ENCODE measurements at regions not wholly inside any gene's neighbourhood (a gene's known extent, or its start where the extent isn't known, plus 50 kb on each side); places are given as distances from the start of the nearest gene placed in this dataset.
A peak's percentile ranks its signal among the peaks of the same experiment; 100 is the strongest.

DNA sequence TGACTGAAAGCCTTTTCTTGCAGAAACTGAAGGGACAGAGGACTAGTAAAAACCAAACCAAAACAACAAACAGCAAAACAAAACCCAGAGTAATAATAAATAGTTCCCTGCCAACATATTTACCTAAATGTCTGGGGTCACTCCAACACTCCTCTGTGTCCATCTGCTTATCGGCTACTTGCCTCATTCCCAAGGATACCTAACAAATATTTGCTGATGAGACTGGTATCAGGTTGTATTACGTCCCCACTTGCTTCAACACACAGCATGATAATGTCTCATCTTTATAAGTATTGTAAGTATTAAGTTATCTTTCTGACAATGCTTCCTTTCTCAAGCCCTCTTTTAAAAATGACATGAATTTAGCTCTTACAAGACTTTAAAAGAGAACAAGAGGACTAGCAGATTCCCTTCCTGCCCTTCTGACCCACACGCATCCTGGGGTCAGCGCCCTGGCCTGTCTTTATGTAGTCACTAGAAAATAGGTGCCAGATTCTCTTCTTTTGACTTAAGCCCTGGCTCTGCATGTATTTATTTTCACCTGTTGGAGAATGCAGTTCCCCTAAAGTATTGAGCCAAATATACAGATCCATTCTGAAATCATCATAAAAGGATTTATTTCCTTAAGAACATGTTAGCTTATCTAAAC, 110.2 kb downstream of the SEM1 start:
- DNase-seq = no peak

DNA sequence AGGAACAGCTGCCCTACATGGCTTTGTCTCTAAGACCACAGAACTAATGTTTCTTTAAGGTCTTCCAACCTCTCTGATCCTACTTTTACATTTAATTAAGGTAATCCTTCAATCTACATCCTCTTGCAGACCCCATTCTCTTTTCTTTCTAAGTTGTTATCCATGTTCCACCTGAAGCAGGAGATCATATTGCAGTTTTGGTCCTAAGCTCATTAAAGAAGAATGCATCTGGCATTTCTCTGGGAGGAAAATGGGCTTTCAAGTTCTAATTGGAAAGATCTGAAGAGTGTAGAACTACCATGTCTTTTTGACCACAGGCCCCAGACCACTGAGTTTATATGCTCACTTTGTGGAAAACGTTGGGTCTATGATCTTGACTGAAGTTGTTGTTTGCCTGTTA, 111.2 kb downstream of the SEM1 start:
- Histone ChIP-seq H3K9ac (ENCODE audit: low read length in 3 of 3) (no peak overlapping the region), H3K27ac (ENCODE audit: low read depth in 2 of 2, low read length in 2 of 2) (no peak overlapping the region), H3K27me3 (ENCODE audit: control insufficient read depth, insufficient read depth, low read length) (no peaks in the 10 kb centered on the region), H3K4me1 (ENCODE audit: control insufficient read depth in 2 of 3, insufficient read depth in 2 of 3, low read depth in 1 of 3, low read length in 3 of 3) (peaks cover 0 to 5% (median 0%) of the 10 kb centered on the region in 3 donors), H3K4me3 (ENCODE audit: low read length in 3 of 3) (no peak overlapping the region), H3K9me3 (ENCODE audit: control insufficient read depth in 2 of 3, insufficient read depth in 1 of 3, low read length in 3 of 3) (no peaks in the 10 kb centered on the region), H3K36me3 (ENCODE audit: control insufficient read depth in 2 of 3, insufficient read depth in 3 of 3, low read length in 3 of 3) (no peaks in the 10 kb centered on the region)
- TF ChIP-seq, protein P1, sequence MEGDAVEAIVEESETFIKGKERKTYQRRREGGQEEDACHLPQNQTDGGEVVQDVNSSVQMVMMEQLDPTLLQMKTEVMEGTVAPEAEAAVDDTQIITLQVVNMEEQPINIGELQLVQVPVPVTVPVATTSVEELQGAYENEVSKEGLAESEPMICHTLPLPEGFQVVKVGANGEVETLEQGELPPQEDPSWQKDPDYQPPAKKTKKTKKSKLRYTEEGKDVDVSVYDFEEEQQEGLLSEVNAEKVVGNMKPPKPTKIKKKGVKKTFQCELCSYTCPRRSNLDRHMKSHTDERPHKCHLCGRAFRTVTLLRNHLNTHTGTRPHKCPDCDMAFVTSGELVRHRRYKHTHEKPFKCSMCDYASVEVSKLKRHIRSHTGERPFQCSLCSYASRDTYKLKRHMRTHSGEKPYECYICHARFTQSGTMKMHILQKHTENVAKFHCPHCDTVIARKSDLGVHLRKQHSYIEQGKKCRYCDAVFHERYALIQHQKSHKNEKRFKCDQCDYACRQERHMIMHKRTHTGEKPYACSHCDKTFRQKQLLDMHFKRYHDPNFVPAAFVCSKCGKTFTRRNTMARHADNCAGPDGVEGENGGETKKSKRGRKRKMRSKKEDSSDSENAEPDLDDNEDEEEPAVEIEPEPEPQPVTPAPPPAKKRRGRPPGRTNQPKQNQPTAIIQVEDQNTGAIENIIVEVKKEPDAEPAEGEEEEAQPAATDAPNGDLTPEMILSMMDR (IDR thresholded peaks at IDR 0.05; ENCODE audit: borderline replicate concordance, extremely low read depth, insufficient read depth) = no peak
- FAIRE-seq (no peak), DNase-seq (no peak)
- intact Hi-C loops (cut with DNase I) = no loop called here

More for the DNA sequence above, 110.2 kb downstream of the SEM1 start:
- Histone ChIP-seq H3K36me3 (ENCODE audit: control insufficient read depth in 2 of 3, insufficient read depth in 3 of 3, low read length in 3 of 3) (no peaks in the 10 kb centered on the region), H3K27me3 (ENCODE audit: control insufficient read depth, insufficient read depth, low read length) (no peaks in the 10 kb centered on the region), H3K9me3 (ENCODE audit: control insufficient read depth in 2 of 3, insufficient read depth in 1 of 3, low read length in 3 of 3) (no peaks in the 10 kb centered on the region), H3K9ac (ENCODE audit: low read length in 3 of 3) (no peak overlapping the region), H3K4me3 (ENCODE audit: low read length in 3 of 3) (no peak overlapping the region), H3K27ac (ENCODE audit: low read depth in 2 of 2, low read length in 2 of 2) (no peak overlapping the region), H3K4me1 (ENCODE audit: control insufficient read depth in 2 of 3, insufficient read depth in 2 of 3, low read depth in 1 of 3, low read length in 3 of 3) (peaks cover 0 to 5% (median 0%) of the 10 kb centered on the region in 3 donors)
- TF ChIP-seq, protein P1 (IDR thresholded peaks at IDR 0.05; ENCODE audit: borderline replicate concordance, extremely low read depth, insufficient read depth) = no peak
- intact Hi-C loops (cut with DNase I) = no loop called here
- no peak for FAIRE-seq

DNA sequence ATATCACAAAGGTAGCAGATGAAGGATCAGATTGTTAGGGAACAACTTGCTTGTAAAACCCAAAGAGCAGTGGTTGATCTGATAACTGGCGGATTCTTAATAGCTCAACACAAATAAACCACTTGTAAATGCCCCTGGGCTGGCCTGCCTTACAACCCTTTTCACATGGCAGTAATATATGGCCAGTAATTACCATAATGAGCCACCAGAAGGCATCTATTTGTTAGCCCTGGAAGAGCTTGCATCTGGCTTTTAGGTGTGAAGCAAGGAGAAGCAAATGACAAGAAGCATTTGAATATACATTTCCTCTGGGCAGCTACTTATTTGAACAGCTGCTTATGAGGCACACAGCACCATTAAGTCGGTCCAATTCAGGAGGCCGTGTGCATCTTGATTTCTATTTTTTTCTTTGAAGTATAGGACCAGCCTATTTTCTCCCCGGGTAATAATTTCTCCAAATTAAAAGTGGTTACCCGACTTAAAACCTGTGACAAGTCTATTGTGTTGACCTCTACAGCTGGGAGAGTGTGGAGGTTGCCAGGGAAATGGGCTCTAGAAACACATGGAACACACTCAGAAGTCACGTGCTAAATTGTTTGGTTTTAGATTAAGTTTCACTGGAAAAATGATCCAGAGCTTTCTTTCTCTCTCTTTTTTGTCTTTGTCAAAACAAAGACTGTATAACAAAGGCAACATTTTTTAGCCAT, 113.4 kb downstream of the SEM1 start:
- TF ChIP-seq, protein P1 (IDR thresholded peaks at IDR 0.05; ENCODE audit: borderline replicate concordance, extremely low read depth, insufficient read depth) = no peak
- intact Hi-C loops (cut with DNase I) = no loop called here
- Histone ChIP-seq H3K4me1 (ENCODE audit: control insufficient read depth in 2 of 3, insufficient read depth in 2 of 3, low read depth in 1 of 3, low read length in 3 of 3) (peaks cover 0 to 5% (median 0%) of the 10 kb centered on the region in 3 donors), H3K4me3 (ENCODE audit: low read length in 3 of 3) (no peak overlapping the region), H3K9me3 (ENCODE audit: control insufficient read depth in 2 of 3, insufficient read depth in 1 of 3, low read length in 3 of 3) (no peaks in the 10 kb centered on the region), H3K27ac (ENCODE audit: low read depth in 2 of 2, low read length in 2 of 2) (no peak overlapping the region), H3K36me3 (ENCODE audit: control insufficient read depth in 2 of 3, insufficient read depth in 3 of 3, low read length in 3 of 3) (no peaks in the 10 kb centered on the region), H3K9ac (ENCODE audit: low read length in 3 of 3) (no peak overlapping the region), H3K27me3 (ENCODE audit: control insufficient read depth, insufficient read depth, low read length) (no peaks in the 10 kb centered on the region)
- DNase-seq (peak in 3 of 5 donors; percentile 29 to 72 (median 63)), FAIRE-seq (no peak)
